ENCODE measurements at regions not wholly inside any gene's neighbourhood (a gene's known extent, or its start where the extent isn't known, plus 50 kb on each side); places are given as distances from the start of the nearest gene placed in this dataset.

- TF ChIP-seq MYBL2 (IDR thresholded peaks at IDR 0.05; ENCODE audit: low read depth) (no peak), MYBL2 (CRISPR knock-in tag; IDR thresholded peaks at IDR 0.05; ENCODE audit: borderline replicate concordance) (no peak), PRDM10 (IDR thresholded peaks at IDR 0.05; ENCODE audit: partially characterized antibody) (peak; percentile 74), FOXJ3 (CRISPR knock-in tag; IDR thresholded peaks at IDR 0.05) (no peak), DACH1 (IDR thresholded peaks at IDR 0.05; ENCODE audit: partially characterized antibody) (peak; percentile 19), SAFB2 (IDR thresholded peaks at IDR 0.05; ENCODE audit: borderline replicate concordance, low read depth, low read length, severe bottlenecking) (no peak), ZNF830 (CRISPR knock-in tag; IDR thresholded peaks at IDR 0.05) (no peak), SAFB (IDR thresholded peaks at IDR 0.05; ENCODE audit: borderline replicate concordance, low read depth, low read length) (no peak), TCF7 (IDR thresholded peaks at IDR 0.05; ENCODE audit: borderline replicate concordance) (no peak), LARP7 (IDR thresholded peaks at IDR 0.05) (no peak), U2AF1 (optimal IDR thresholded peaks at IDR 0.05; ENCODE audit: low read depth, low read length) (no peak), TCFL5 (CRISPR knock-in tag; conservative IDR thresholded peaks at IDR 0.05) (no peak), TAF15 (IDR thresholded peaks at IDR 0.05; ENCODE audit: low read depth, low read length) (no peak), FOXM1 (IDR thresholded peaks at IDR 0.05; ENCODE audit: low read depth) (peak; percentile 93), FOXM1 (CRISPR knock-in tag; IDR thresholded peaks at IDR 0.05; ENCODE audit: low read depth) (no peak), PHB (CRISPR knock-in tag; IDR thresholded peaks at IDR 0.05) (no peak), RHOXF2B (CRISPR knock-in tag; conservative IDR thresholded peaks at IDR 0.05) (no peak), COPS2 (conservative IDR thresholded peaks at IDR 0.05) (no peak), NR2C1 (IDR thresholded peaks at IDR 0.05) (no peak), NR2C1 (tag; IDR thresholded peaks at IDR 0.05) (no peak)
- TF ChIP-seq, protein P1, sequence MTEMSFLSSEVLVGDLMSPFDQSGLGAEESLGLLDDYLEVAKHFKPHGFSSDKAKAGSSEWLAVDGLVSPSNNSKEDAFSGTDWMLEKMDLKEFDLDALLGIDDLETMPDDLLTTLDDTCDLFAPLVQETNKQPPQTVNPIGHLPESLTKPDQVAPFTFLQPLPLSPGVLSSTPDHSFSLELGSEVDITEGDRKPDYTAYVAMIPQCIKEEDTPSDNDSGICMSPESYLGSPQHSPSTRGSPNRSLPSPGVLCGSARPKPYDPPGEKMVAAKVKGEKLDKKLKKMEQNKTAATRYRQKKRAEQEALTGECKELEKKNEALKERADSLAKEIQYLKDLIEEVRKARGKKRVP (CRISPR knock-in tag; IDR thresholded peaks at IDR 0.05), result 0 out of 2 replicates have a peak, but pooled peaks have one; percentile 6
- TF ChIP-seq, protein P2, sequence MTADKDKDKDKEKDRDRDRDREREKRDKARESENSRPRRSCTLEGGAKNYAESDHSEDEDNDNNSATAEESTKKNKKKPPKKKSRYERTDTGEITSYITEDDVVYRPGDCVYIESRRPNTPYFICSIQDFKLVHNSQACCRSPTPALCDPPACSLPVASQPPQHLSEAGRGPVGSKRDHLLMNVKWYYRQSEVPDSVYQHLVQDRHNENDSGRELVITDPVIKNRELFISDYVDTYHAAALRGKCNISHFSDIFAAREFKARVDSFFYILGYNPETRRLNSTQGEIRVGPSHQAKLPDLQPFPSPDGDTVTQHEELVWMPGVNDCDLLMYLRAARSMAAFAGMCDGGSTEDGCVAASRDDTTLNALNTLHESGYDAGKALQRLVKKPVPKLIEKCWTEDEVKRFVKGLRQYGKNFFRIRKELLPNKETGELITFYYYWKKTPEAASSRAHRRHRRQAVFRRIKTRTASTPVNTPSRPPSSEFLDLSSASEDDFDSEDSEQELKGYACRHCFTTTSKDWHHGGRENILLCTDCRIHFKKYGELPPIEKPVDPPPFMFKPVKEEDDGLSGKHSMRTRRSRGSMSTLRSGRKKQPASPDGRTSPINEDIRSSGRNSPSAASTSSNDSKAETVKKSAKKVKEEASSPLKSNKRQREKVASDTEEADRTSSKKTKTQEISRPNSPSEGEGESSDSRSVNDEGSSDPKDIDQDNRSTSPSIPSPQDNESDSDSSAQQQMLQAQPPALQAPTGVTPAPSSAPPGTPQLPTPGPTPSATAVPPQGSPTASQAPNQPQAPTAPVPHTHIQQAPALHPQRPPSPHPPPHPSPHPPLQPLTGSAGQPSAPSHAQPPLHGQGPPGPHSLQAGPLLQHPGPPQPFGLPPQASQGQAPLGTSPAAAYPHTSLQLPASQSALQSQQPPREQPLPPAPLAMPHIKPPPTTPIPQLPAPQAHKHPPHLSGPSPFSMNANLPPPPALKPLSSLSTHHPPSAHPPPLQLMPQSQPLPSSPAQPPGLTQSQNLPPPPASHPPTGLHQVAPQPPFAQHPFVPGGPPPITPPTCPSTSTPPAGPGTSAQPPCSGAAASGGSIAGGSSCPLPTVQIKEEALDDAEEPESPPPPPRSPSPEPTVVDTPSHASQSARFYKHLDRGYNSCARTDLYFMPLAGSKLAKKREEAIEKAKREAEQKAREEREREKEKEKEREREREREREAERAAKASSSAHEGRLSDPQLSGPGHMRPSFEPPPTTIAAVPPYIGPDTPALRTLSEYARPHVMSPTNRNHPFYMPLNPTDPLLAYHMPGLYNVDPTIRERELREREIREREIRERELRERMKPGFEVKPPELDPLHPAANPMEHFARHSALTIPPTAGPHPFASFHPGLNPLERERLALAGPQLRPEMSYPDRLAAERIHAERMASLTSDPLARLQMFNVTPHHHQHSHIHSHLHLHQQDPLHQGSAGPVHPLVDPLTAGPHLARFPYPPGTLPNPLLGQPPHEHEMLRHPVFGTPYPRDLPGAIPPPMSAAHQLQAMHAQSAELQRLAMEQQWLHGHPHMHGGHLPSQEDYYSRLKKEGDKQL (CRISPR knock-in tag; IDR thresholded peaks at IDR 0.05; ENCODE audit: borderline replicate concordance), result no peak
These were observed 374.8 kb upstream of the SLCO3A1 start (continued) for GRCh38 chr15:91478717-91479191.
